GM12878 (cell line): ENCODE measurements at regions not wholly inside any gene's neighbourhood (a gene's known extent, or its start where the extent isn't known, plus 50 kb on each side); places are given as distances from the start of the nearest gene placed in this dataset.

Experiments
- CTCF ChIP-seq, 3 experiments: IDR thresholded peaks in 2 of 3; conservative IDR thresholded peaks in 1 of 3; 2 replicates each; pipeline ENCODE4 v1.5.1; 2011; ENCODE audit warnings: low read depth in 3 of 3, low read length in 3 of 3, mild to moderate bottlenecking in 3 of 3, control low read depth in 2 of 3, moderate library complexity in 2 of 3, inconsistent platforms in 1 of 3, mixed read lengths in 1 of 3; ENCODE audit not compliant: control insufficient read depth in 2 of 3, insufficient read depth in 1 of 3; ENCODE audit errors: extremely low read depth in 1 of 3
- FOS ChIP-seq: IDR thresholded peaks from 3 replicates; pipeline ENCODE4 v1.6.1; 2011; ENCODE audit warnings: borderline replicate concordance; ENCODE audit not compliant: insufficient read length; ENCODE audit errors: extremely low read depth
- POLR2A ChIP-seq: IDR thresholded peaks from 2 replicates; pipeline ENCODE4 v1.6.1; 2011; ENCODE audit warnings: low read depth, mild to moderate bottlenecking, low read length
- POLR2AphosphoS5 ChIP-seq: IDR thresholded peaks from 2 replicates; pipeline ENCODE4 v1.6.1; 2011; ENCODE audit warnings: mild to moderate bottlenecking, low read length, inconsistent platforms
- SMARCA5 ChIP-seq: fragments of 450-650 bp; IDR thresholded peaks from 2 replicates; pipeline ENCODE4 v1.6.1; 2017; ENCODE audit warnings: mild to moderate bottlenecking
- TCF7 ChIP-seq: IDR thresholded peaks from 2 replicates; pipeline ENCODE4 v1.6.1; 2014; ENCODE audit warnings: antibody characterized with exemption, borderline replicate concordance

- no peak for TF ChIP-seq POLR2AphosphoS5
- no peak for TF ChIP-seq TCF7
- no peak for TF ChIP-seq SMARCA5
- TF ChIP-seq POLR2A: no peak
- TF ChIP-seq CTCF (IDR thresholded peaks at IDR 0.05 in 2 of 3, conservative IDR thresholded peaks at IDR 0.05 in 1 of 3; ENCODE audit: control insufficient read depth in 2 of 3, extremely low read depth in 1 of 3, insufficient read depth in 1 of 3, low read depth in 3 of 3, low read length in 3 of 3): no peak
- no peak for TF ChIP-seq FOS
These were observed 182.3 kb downstream of the AVL9 start for GRCh38 chr7:32677593-32677992.
